ENCODE measurements at regions not wholly inside any gene's neighbourhood (a gene's known extent, or its start where the extent isn't known, plus 50 kb on each side); places are given as distances from the start of the nearest gene placed in this dataset.

DNA sequence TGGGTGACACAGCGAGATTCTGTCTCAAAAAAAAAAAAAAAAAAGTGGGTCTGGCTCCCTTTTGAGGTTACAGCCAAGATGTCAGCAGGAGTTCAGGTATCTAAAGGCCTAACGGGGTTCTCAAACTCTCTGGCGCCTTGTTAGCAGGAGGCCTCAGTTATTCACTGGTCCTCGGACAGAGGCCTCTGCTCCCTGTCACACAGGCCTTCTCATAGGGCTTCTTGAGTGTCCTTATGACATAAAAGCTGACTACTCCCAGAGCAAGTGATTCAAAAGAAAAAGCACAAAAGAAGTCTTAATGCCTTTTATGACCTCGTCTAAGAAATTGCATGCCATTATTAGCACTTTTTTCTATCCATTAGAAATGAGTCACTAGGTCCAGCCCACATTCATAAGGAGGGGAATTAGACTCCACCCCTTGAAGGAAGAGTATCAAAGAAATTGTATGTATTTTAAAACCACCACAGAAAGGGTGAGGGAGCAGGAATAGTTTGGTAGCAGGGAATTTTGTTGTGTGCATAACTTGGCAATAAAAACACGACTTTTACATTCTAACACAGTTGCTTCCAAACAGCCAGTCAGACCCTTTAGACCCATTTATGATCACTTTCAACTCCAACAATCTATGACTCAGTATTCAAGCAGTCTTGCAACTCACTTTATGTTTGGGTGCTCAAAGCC, 90.3 kb downstream of the MEX3B start:
- TF ChIP-seq CTCF (IDR thresholded peaks at IDR 0.05) (no peak), POLR2A (IDR thresholded peaks at IDR 0.05) (no peak)

Measured in esophagus squamous epithelium (tissue), 4 donors.